ENCODE measurements at regions not wholly inside any gene's neighbourhood (a gene's known extent, or its start where the extent isn't known, plus 50 kb on each side); places are given as distances from the start of the nearest gene placed in this dataset.
"Not testable (repeated sequence)": the region's sequence is repeated elsewhere in the genome, so short reads cannot be mapped to it uniquely, and the experiment has no call there.

GRCh38 chr15:93343402-93343801 lies 254.4 kb upstream of the RGMA start:
- TF ChIP-seq CTCF (conservative IDR thresholded peaks at IDR 0.05; ENCODE audit: low read depth, low read length); BHLHE40 (IDR thresholded peaks at IDR 0.05; ENCODE audit: low read depth, low read length); USF2 (IDR thresholded peaks at IDR 0.05; ENCODE audit: low read depth, low read length); MAFK (IDR thresholded peaks at IDR 0.05; ENCODE audit: low read depth, low read length); ELK1 (IDR thresholded peaks at IDR 0.05; ENCODE audit: borderline replicate concordance, low read depth, low read length); POLR2A (IDR thresholded peaks at IDR 0.05; ENCODE audit: low read depth, low read length); FOS (IDR thresholded peaks at IDR 0.05; ENCODE audit: low read depth, low read length); RCOR1 (IDR thresholded peaks at IDR 0.05; ENCODE audit: insufficient replicate concordance, low read length); CHD1 (IDR thresholded peaks at IDR 0.05; ENCODE audit: low read depth, low read length); MXI1 (IDR thresholded peaks at IDR 0.05; ENCODE audit: borderline replicate concordance, low read depth, low read length); MAZ (IDR thresholded peaks at IDR 0.05; ENCODE audit: borderline replicate concordance, low read depth, low read length); RAD21 (IDR thresholded peaks at IDR 0.05; ENCODE audit: low read length): not testable (repeated sequence)
